ENCODE measurements at regions not wholly inside any gene's neighbourhood (a gene's known extent, or its start where the extent isn't known, plus 50 kb on each side); places are given as distances from the start of the nearest gene placed in this dataset.

DNA sequence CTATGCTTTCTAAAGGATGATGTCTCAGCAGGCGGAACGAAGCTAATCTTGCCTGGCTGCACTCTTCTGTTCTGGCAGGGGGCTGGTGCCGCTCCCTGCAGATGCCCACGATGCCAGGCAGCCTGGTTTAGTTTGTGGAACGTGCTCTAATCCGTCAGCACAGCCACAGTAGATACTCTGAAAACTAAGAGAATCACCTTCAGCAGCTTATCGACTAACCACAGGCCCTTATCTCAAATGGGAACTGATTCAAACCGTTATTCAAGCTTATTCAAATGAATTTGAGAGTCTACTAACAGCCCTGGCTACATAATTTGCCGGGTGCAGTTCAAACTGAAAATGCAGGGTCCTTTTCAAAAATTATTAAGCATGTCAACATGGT is 246.6 kb upstream of the ANKRD55 start:
- no peak for DNase-seq

- no peak for DNase-seq
Observed at GRCh38 chr5:56479126-56479525, 246.0 kb upstream of the ANKRD55 start.

DNA sequence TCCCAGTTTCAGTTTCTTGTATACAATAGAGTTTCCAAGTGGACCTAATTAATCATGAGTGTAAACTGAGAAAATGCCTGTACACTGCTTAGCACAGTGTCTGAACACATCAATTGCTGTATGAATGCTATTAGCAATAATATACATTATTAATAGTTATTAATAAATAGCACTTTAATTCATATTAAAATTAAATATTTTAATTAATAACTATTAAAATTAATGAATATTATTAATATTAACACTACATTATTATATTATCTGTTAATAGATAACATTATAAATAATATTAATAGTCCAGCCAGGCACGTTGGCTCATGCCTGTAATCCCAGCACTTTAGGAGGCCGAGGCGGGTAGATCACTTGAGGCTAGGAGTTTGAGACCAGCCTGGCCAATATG is 244.9 kb upstream of the ANKRD55 start:
- no peak for DNase-seq

DNA sequence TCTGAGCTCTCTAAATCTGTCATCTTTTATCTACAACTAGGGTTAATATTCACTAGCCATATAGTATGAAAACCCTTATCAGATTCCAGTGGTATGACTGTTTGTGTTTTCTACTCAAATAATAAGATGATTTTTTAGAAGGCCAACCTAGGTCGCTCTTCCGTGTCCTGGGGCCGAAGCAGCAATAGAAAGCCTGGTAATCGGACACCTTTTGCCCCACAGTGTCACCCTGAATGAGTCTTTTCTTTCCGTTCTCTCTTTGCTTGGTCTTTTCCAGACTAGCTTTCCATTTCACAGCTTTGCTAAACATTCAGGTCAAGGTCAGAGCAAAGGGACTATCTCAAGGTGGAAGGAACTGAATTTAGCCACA is 243.3 kb upstream of the ANKRD55 start:
- no peak for DNase-seq

DNA sequence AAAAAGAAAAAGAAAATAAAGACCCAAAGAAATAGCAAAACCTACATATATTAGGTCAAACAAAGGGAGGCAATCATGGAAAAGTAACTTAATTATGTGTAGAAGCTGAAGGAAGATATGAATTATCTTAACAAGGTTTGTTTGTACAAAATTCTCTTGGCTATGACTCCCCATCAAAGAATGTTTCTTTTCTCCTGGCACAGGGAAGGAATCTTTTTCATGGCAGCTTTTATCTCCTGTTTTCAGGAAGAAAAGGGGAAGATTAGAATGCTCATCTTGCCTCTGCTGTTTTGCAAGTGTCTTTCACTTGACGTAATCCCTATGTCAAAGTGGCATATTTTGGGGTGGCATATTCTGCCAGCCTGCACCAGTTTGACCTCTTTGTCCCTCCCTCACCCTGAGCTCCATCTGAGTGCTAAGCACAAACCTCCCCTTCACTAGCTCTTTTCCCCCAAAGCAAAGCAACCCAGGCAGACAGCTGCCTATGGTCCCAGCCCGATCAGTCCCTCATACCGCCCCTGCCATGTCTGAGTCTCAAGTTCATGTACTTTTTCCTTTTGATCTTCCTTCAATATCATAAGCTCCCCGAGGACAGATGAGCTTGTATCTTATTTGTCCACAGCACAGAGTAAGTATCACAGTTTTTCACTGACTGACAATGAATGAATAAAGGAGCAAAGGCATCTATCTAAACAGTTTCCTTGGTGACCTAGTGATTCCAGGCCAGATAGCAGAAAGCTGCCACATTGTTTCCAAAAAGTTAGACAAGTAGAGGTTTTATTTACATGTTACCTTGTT is 242.8 kb upstream of the ANKRD55 start:
- DNase-seq: no peak

GRCh38 chr5:56471707-56472106 is 238.6 kb upstream of the ANKRD55 start:
- DNase-seq: no peak

- DNase-seq: no peak
Observed at GRCh38 chr5:56470007-56470406, 236.9 kb upstream of the ANKRD55 start.

- no peak for DNase-seq
Observed at GRCh38 chr5:56468277-56468676, 235.1 kb upstream of the ANKRD55 start.

GRCh38 chr5:56467176-56467717 is 234.1 kb upstream of the ANKRD55 start:
- DNase-seq: no peak

DNA sequence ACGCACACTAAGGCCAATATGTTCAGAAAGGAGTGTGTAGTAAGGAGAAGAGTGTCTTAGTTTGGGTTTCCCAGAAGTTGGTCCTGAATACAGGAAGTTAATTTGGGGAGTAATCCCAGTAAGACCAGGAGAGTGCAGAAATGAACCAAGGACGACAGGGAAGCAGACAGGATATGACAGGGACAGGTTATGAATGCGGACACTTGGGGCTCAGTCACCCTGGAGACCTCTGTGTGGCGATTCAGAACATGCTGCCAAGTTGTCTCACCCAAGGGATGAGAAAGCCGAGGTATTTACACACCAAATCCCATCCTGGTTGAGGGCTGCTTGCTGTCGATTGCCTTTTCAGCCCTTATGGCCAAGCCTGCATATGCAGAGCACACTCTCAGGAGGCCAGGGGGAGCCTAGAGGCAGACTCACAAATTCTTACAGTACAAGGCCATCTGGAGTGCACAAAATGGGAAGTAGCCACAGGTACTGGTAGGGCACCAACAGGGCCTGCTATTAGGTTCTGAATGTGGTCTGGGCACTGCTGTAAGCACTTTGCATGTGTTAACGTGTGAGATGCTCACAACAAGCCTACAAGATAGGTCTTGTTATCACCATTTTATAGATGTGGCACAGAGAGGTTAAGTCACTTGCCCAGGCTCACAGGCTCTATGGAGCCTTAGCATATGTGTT is 233.1 kb upstream of the ANKRD55 start:
- no peak for DNase-seq

- no peak for DNase-seq
Observed at GRCh38 chr5:56465769-56466135, 232.6 kb upstream of the ANKRD55 start.

DNA sequence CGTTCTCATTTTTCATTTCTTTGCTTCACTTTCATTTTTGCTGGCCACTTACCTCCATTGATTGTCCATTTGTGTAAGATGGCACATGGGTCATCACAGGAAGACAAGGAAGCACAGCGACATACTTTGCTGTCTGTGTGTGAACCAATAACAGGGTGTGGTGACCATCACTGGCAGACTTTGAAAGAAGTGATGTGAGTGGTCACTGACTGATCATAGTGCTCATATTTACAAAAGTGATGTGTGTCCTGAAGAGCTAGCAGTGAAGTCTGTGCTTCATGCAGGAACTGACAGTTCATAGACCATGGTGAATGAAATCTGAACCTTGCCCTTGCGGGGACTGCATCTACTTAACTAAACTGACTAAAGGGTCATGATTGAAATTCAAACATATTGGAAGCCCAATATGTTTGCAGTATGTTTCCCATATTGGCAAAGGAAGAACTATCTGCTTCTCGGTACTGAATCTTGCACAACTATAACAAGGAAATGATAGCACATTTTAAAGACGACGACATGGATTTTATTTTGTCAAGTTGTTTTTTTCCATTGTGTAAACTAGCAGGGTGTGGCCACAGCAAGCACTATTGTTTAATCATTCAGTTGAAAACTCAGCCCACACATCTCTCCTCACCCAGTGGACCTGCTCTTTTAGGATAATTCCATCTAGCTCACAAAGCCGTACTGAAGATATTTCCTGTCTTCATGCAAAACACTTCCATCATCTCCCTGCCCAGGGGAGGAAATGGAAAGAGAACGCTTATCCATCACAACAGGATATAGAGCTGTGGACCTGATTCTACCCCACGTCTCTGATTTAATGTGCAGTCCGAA is 232.0 kb upstream of the ANKRD55 start:
- DNase-seq: no peak

GRCh38 chr5:56463944-56464571 is 230.9 kb upstream of the ANKRD55 start:
- DNase-seq: no peak

GRCh38 chr5:56461584-56461983 is 228.5 kb upstream of the ANKRD55 start:
- no peak for DNase-seq

DNA sequence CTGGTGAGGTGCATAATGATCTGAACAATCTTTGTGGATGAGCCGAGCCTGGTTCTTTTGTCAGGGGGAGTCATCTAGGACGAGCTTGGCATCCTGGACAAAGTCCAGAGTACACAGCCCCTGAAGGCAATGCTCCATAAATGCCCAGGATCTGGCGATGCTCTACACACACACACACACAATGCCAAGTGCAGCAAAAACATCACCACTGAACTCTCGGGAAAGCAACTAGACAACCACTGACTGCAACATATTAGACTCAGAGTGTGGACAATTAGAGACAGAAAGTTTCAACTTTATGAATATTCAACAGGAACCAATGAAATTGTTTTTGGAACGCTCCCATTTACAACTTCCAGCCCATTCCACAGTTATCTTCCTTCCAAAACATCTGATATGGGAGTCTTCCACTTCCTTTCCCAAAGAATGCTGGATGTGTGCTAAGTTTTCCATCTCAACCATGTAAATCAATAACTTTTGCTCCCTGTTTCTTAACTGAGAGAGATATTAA is 227.6 kb upstream of the ANKRD55 start:
- no peak for DNase-seq

DNA sequence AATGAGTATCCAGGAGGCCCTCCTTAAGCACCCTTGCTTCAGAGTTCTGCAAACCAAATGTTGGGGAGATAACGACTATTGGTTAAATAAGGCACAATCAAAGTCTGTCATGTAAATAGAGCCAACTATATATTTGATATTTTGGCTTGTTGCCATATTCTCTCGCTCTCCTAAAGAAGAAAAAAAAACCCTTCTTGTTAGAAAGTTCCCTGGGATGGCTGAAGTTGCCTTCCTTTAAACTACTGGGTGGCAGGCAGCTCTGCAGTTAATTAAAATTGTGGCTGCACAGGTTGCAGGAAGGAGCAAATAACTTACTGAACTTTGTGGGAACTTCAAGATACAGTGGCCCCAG is 227.0 kb upstream of the ANKRD55 start:
- DNase-seq: no peak

DNA sequence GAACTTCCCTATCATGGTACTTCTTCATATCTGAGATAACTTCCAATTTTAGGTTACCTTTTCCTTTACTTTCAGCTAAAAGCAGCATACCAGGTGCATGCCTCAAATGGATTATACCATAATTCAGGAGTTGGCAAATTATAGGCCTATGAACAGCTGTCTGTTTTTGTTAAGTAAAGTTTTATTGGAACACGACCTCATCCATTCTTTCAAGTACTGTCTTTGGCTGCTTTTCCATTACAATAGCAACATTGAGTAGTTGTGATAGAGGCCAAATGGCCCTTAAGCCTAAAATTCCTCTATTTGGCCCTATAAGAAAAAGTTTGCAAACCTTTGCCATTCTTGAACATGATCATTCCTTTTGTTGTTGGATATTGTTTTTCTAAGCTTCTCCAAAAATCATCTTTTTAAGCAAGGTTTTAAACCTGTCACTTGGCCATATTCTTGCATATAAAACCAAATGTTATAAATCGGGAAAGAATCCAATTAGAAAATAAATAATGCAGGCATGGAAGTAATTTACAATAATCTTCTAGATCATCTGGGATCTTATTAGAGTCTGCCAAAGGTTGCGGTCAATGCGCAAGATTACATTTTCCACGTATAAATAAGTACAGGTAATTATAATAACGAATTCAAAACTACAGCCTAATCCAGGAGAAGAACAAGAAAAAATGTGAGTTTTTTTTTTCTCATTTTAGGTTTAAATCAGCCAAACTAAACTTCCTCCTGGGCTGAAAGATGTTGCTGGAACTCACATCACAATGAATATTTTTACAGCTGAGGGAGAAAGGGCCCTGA is 226.5 kb upstream of the ANKRD55 start:
- no peak for DNase-seq

DNA sequence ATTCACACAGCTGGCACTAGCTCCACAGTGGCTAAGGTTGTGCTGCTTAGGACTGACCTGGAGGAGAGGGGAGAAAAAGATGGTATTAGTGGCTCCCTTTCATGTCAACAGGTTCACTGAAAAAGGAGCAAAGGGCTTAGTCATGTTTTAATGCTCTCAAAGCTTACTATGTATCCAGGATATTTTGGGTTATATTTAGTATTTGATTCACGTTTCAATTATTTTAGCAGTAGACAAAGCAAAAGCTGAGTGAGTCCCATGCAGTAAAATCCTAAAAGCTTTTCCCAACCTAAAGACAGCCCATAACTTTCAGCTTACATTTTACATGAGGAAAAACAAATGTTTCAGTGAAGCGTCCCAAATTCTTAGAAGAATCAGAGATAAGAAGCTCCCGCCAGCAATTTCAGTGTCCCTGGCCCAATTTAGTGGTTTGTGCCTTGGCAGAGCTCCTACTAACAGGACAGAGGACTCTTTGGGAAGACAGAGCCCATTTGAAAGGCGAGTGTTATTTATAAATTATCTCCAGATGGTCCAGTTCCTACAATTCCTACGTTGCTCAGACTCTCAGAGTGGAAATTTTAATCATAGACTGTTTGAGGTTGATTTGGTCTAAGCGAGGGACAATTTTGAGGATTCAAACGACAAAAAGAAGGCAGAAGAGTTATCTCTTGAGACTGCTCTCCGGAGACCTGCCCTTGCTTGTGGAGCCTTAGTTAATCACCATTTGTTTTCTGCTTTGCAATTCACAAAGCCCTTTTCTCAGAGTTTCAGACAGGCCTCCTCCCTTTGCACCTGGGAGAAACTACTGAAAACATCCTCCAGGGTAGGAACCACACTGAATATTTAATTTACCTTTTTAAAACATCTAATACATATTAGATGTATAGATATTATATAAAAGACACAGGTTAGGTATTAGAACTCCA is 225.0 kb upstream of the ANKRD55 start:
- DNase-seq: no peak

- no peak for DNase-seq
Observed at GRCh38 chr5:56456002-56456401, 222.9 kb upstream of the ANKRD55 start.

- no peak for DNase-seq
Observed at GRCh38 chr5:56455417-56455816, 222.3 kb upstream of the ANKRD55 start.

Measured in GOT3 (cell line).